D341Med (cell line): ENCODE measurements at regions not wholly inside any gene's neighbourhood (a gene's known extent, or its start where the extent isn't known, plus 50 kb on each side); places are given as distances from the start of the nearest gene placed in this dataset.

Experiments used
- DNase-seq: peaks from one replicate; pipeline ENCODE4 v3.0.0; 2012; ENCODE audit warnings: low spot score

- no peak for DNase-seq
Observed at GRCh38 chr2:111712361-111712760, 171.6 kb downstream of the ANAPC1 start.

DNA sequence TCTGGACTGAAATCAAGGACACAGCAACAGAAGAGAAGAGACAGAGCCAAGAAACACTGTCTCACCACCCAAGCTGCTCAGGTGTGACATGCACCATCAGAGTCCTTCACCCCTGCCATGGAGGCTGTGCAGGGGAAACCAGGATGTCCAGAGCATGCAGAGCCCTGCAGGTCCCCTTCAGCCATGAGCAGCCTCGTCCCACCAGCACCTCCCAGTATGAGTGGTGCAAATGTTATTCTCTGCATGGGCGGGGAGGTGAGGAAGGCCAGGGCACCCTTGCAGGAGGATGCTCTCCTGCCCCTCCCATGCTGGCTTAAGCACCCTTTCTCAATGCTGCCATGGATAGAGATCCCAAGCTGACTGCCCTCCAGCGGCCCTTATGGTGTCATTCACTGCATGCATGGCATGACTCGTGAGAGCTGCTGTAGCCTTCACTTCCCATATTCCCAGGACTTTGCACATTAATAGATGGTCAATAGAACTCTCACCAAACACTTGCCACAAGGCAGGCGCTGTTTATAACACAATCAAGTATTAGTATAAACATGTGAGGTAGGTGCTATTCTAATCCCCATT, 171.0 kb downstream of the ANAPC1 start:
- no peak for DNase-seq

- DNase-seq, result no peak
Observed at GRCh38 chr2:111715987-111716904, 167.7 kb downstream of the ANAPC1 start.

- DNase-seq, result no peak
Observed at GRCh38 chr2:111716905-111717775, 166.9 kb downstream of the ANAPC1 start.
